B cell (primary cell): ENCODE measurements at regions not wholly inside any gene's neighbourhood (a gene's known extent, or its start where the extent isn't known, plus 50 kb on each side); places are given as distances from the start of the nearest gene placed in this dataset.

ENCODE experiments used
- CTCF ChIP-seq: fragments of 200-600 bp; IDR thresholded peaks from one replicate; pipeline ENCODE4 v1.8.0; 2022; ENCODE audit warnings: antibody characterized with exemption, mild to moderate bottlenecking
- EZH2 ChIP-seq: IDR thresholded peaks from 2 replicates; pipeline ENCODE4 v1.6.1; 2012; ENCODE audit warnings: borderline replicate concordance, low read depth, mild to moderate bottlenecking, moderate library complexity, low read length; ENCODE audit not compliant: insufficient read depth, poor library complexity, severe bottlenecking

DNA sequence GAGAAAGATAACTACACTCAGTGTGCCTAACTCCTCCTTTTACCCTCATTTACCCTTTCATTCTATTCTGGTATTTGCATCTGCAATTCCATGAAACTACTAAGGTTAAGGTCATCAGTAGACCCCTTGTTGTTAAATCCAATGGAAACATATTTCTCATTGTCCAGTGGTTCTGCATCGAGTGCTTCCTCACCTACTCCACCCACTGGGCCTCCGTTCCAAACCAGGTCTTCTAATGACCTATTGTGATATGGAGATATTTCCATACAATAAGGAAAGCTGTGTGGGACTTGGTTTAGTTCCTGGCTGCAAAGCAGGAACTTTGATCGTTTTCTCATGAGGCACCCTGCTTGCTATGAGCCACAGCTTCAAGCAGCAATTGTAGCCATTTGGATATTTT lies 99.5 kb upstream of the FSCB start:
- no peak for TF ChIP-seq CTCF
- TF ChIP-seq EZH2 = no peak
